ENCODE measurements at regions not wholly inside any gene's neighbourhood (a gene's known extent, or its start where the extent isn't known, plus 50 kb on each side); places are given as distances from the start of the nearest gene placed in this dataset.
A peak's percentile ranks its signal among the peaks of the same experiment; 100 is the strongest.

DNA sequence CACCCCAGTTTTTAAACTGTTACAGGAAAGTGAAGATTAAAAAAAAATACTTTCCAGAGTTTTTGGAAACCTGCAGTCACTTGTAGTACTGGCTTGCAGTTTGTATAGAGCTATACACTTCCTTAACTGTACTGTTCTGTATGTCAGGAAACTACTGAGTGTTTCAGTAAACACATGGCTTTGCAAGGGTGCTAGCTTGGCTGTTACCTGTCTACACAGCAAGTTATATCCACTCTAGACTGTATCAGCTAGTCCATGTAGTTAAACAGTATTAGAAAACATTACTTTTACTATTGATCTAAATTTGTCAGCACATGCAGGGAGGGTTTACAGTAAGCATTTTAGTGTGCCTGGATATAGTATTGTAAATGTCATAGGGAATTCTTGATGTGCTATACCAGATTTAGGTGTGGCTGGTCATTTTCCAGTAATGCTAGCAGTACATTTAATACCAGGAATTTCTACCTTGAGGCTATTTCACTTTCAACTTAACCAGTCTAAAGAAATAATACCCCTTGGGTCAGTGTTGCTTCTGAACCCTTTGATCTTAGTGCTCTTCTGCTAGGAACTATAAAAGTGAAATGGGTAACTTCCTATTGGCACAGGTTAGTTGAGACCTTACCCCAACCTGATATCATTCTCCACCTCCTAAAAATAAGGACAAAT, 192.3 kb upstream of the ANKRD50 start:
- no peak overlapping the region for H3K27ac ChIP-seq (ENCODE audit: insufficient read depth, low read length)
- no peak overlapping the region for H2AFZ ChIP-seq (ENCODE audit: low read length)
- no peaks in the 10 kb centered on the region for H3K36me3 ChIP-seq (ENCODE audit: control insufficient read depth, insufficient read depth, low read length)
- no peaks in the 10 kb centered on the region for H4K20me1 ChIP-seq (ENCODE audit: control insufficient read depth, extremely low read depth, insufficient read depth, low read length)
- no peak overlapping the region for H3K9ac ChIP-seq (ENCODE audit: insufficient read depth, low read length)
- no peaks in the 10 kb centered on the region for H3K79me2 ChIP-seq (ENCODE audit: control insufficient read depth, insufficient read depth, low read length)
- no peaks in the 10 kb centered on the region for H3K27me3 ChIP-seq (ENCODE audit: control insufficient read depth, insufficient read depth, low read length)
- H3K4me2 ChIP-seq (ENCODE audit: extremely low read depth, insufficient read depth, low read length), result no peak overlapping the region
- H3K4me1 ChIP-seq (ENCODE audit: control insufficient read depth, extremely low read depth, insufficient read depth, low read length), result peaks cover 3% of the 10 kb centered on the region
- TF ChIP-seq EZH2 (IDR thresholded peaks at IDR 0.05; ENCODE audit: low read length, missing control alignments), result no peak
- TF ChIP-seq, protein P1, sequence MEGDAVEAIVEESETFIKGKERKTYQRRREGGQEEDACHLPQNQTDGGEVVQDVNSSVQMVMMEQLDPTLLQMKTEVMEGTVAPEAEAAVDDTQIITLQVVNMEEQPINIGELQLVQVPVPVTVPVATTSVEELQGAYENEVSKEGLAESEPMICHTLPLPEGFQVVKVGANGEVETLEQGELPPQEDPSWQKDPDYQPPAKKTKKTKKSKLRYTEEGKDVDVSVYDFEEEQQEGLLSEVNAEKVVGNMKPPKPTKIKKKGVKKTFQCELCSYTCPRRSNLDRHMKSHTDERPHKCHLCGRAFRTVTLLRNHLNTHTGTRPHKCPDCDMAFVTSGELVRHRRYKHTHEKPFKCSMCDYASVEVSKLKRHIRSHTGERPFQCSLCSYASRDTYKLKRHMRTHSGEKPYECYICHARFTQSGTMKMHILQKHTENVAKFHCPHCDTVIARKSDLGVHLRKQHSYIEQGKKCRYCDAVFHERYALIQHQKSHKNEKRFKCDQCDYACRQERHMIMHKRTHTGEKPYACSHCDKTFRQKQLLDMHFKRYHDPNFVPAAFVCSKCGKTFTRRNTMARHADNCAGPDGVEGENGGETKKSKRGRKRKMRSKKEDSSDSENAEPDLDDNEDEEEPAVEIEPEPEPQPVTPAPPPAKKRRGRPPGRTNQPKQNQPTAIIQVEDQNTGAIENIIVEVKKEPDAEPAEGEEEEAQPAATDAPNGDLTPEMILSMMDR (conservative IDR thresholded peaks at IDR 0.05 in 1 of 2, IDR thresholded peaks at IDR 0.05 in 1 of 2; ENCODE audit: low read depth in 1 of 2, low read length in 2 of 2), result no peak
- no peak overlapping the region for H3K4me3 ChIP-seq (replicated peaks in 1 of 4; ENCODE audit: control extremely low read depth in 1 of 4, insufficient read depth in 1 of 4, low read depth in 3 of 4, low read length in 4 of 4)
- no peak for DNase-seq (ENCODE audit: low read depth in 2 of 2)
- no peaks in the 10 kb centered on the region for H3K9me3 ChIP-seq (ENCODE audit: control insufficient read depth, insufficient read depth, low read depth, low read length)

DNA sequence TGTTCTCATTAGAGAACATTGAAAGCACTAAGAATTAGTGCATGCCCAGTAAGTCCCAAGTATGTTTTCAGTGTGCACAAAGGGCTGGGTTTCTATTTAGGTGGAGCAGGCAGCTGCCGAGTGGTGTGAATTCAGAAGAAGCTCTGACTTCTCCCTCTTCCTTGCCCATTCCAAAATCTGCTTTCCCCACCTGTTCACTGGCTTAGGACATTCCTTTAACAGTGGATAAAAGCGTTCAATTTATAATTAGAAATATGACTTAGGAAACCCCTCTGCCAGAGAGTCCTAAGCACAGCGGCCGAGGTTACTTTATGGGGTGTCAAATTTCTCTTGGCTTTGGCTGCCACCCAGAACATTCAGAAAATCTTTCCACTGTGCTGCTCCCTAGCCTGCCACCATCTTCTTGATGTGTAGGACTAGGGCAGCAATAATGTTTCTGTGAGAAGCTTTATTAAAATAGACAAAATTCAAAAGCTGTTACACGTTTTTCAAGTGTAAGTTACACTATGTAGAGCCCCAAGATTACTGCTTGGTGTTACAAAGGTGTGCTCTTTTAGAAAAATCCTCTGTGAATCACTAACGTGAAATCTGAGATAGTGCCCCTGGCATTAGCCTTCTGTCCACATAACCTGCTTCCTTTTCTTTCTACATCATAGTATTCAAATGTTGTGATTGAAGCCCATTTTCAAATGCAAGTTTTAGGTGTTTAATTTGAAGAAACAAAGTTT, 191.6 kb upstream of the ANKRD50 start:
- no peaks in the 10 kb centered on the region for H3K79me2 ChIP-seq (ENCODE audit: control insufficient read depth, insufficient read depth, low read length)
- H3K9ac ChIP-seq (ENCODE audit: insufficient read depth, low read length), result no peak overlapping the region
- TF ChIP-seq, protein P1 (conservative IDR thresholded peaks at IDR 0.05 in 1 of 2, IDR thresholded peaks at IDR 0.05 in 1 of 2; ENCODE audit: low read depth in 1 of 2, low read length in 2 of 2), result no peak
- no peak for TF ChIP-seq EZH2 (IDR thresholded peaks at IDR 0.05; ENCODE audit: low read length, missing control alignments)
- no peak overlapping the region for H3K27ac ChIP-seq (ENCODE audit: insufficient read depth, low read length)
- peaks cover 3% of the 10 kb centered on the region for H3K4me1 ChIP-seq (ENCODE audit: control insufficient read depth, extremely low read depth, insufficient read depth, low read length)
- peak overlapping the region; percentile 15 to 37 (median 24) for H3K4me3 ChIP-seq (replicated peaks in 1 of 4; ENCODE audit: control extremely low read depth in 1 of 4, insufficient read depth in 1 of 4, low read depth in 3 of 4, low read length in 4 of 4)
- peak overlapping the region; percentile 36 for H2AFZ ChIP-seq (ENCODE audit: low read length)
- H3K27me3 ChIP-seq (ENCODE audit: control insufficient read depth, insufficient read depth, low read length), result no peaks in the 10 kb centered on the region
- H3K36me3 ChIP-seq (ENCODE audit: control insufficient read depth, insufficient read depth, low read length), result no peaks in the 10 kb centered on the region
- peak overlapping the region; percentile 81 for H3K4me2 ChIP-seq (ENCODE audit: extremely low read depth, insufficient read depth, low read length)
- DNase-seq (ENCODE audit: low read depth in 2 of 2), result peak; percentile 76 to 82
- H4K20me1 ChIP-seq (ENCODE audit: control insufficient read depth, extremely low read depth, insufficient read depth, low read length), result no peaks in the 10 kb centered on the region
- H3K9me3 ChIP-seq (ENCODE audit: control insufficient read depth, insufficient read depth, low read depth, low read length), result no peaks in the 10 kb centered on the region

DNA sequence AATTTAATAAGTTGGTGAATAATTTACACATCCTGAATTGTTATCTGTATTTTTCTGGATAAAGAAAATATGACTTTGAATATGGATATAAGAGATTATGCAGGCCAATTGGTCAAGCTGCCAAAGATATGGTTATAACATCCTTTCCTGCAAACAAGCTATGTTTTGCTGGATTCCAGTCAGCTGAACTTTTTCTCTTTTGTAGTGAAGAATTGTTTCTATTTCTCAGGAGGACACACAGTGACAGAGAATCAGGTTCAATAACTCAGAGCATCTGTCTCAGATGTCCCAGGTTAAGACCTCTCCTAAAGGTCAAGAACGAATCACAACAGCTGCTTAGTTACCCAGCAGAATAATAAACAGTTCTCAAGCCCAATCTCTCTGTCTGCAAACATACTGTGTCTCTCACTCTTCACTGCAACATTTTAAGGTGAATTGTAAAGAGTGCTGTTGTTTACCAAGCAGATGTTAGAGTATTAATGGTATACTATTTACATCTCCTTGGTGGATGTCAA, 189.5 kb upstream of the ANKRD50 start:
- Histone ChIP-seq H2AFZ (ENCODE audit: low read length) (no peak overlapping the region), H3K9ac (ENCODE audit: insufficient read depth, low read length) (no peak overlapping the region), H3K4me1 (ENCODE audit: control insufficient read depth, extremely low read depth, insufficient read depth, low read length) (peaks cover 3% of the 10 kb centered on the region), H3K4me2 (ENCODE audit: extremely low read depth, insufficient read depth, low read length) (no peak overlapping the region), H3K36me3 (ENCODE audit: control insufficient read depth, insufficient read depth, low read length) (no peaks in the 10 kb centered on the region), H3K79me2 (ENCODE audit: control insufficient read depth, insufficient read depth, low read length) (no peaks in the 10 kb centered on the region), H3K9me3 (ENCODE audit: control insufficient read depth, insufficient read depth, low read depth, low read length) (no peaks in the 10 kb centered on the region), H3K27me3 (ENCODE audit: control insufficient read depth, insufficient read depth, low read length) (no peaks in the 10 kb centered on the region), H4K20me1 (ENCODE audit: control insufficient read depth, extremely low read depth, insufficient read depth, low read length) (no peaks in the 10 kb centered on the region), H3K4me3 (replicated peaks in 1 of 4; ENCODE audit: control extremely low read depth in 1 of 4, insufficient read depth in 1 of 4, low read depth in 3 of 4, low read length in 4 of 4) (no peak overlapping the region), H3K27ac (ENCODE audit: insufficient read depth, low read length) (no peak overlapping the region)
- no peak for DNase-seq (ENCODE audit: low read depth in 2 of 2)
- no peak for TF ChIP-seq EZH2 (IDR thresholded peaks at IDR 0.05; ENCODE audit: low read length, missing control alignments)
- TF ChIP-seq, protein P1 (conservative IDR thresholded peaks at IDR 0.05 in 1 of 2, IDR thresholded peaks at IDR 0.05 in 1 of 2; ENCODE audit: low read depth in 1 of 2, low read length in 2 of 2), result no peak

Measured in fibroblast of lung (primary cell).